ENCODE measurements at regions not wholly inside any gene's neighbourhood (a gene's known extent, or its start where the extent isn't known, plus 50 kb on each side); places are given as distances from the start of the nearest gene placed in this dataset.

DNA sequence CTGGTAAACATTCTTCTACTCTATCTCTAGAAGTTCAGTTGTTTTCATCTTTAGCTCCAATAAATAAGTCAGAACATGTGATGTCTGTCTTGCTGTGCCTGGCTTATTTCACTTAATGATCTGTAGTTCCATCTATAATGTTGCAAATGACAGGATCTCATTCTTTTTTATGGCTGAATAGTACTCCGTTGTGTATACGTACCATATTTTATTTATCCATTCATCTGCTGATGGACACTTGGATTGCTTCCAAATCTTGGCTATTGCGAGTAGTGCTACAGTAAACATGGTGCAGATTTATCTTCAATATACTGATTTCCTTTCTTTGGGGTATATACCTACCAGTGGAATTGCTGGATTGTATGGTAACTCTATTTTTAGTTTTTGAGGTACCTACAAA lies 124.4 kb downstream of the ZNF33B start:
- TF ChIP-seq, protein P1, sequence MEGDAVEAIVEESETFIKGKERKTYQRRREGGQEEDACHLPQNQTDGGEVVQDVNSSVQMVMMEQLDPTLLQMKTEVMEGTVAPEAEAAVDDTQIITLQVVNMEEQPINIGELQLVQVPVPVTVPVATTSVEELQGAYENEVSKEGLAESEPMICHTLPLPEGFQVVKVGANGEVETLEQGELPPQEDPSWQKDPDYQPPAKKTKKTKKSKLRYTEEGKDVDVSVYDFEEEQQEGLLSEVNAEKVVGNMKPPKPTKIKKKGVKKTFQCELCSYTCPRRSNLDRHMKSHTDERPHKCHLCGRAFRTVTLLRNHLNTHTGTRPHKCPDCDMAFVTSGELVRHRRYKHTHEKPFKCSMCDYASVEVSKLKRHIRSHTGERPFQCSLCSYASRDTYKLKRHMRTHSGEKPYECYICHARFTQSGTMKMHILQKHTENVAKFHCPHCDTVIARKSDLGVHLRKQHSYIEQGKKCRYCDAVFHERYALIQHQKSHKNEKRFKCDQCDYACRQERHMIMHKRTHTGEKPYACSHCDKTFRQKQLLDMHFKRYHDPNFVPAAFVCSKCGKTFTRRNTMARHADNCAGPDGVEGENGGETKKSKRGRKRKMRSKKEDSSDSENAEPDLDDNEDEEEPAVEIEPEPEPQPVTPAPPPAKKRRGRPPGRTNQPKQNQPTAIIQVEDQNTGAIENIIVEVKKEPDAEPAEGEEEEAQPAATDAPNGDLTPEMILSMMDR (IDR thresholded peaks at IDR 0.05) = no peak
- no peak for TF ChIP-seq POLR2A (IDR thresholded peaks at IDR 0.05)

Measured in right lobe of liver (tissue), 4 donors.